ENCODE measurements at regions not wholly inside any gene's neighbourhood (a gene's known extent, or its start where the extent isn't known, plus 50 kb on each side); places are given as distances from the start of the nearest gene placed in this dataset.

- no peak overlapping the region for H3K27ac ChIP-seq
- H3K4me3 ChIP-seq: no peak overlapping the region
Measured at GRCh38 chr2:6215053-6215452, 522.9 kb downstream of the SOX11 start.

DNA sequence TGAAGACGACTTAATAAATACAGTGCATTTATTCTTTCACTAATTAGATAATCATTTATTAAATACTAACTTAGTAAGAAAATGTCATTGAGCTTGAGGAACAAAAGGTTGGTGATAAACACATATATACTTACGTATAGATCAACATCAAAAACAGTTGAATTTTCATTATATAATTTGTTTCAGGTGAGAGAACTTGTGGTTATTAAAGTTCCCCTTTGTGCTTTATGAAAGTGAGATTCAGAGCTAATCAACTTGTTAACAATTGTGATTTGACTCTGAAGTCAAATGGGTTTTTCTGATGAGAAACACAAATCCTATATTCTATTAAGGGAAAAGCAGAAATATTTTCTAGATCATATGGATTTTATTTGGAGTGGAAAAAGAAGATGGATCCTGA is 524.0 kb downstream of the SOX11 start:
- Histone ChIP-seq H3K27ac (no peak overlapping the region), H3K4me3 (no peak overlapping the region)

DNA sequence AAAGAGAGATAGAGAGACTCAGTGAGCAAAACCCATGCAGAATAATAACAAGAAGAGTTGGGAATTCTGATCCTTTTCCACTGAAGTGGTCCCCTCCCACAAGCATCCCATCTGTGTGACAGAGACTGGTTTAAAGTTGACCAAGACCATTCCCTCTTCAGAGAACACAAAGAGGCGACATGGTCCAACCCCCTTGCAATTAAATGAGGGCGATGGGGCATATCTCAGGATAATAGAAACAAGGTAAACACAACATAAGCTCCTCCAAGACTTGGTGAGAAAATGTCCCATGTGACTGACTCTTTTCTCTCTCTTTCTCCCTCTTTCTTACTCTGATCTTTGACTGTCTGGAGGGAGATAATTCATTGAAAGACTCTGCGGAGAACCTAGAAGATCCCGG is 526.7 kb downstream of the SOX11 start:
- Histone ChIP-seq H3K4me3 (no peak overlapping the region), H3K27ac (no peak overlapping the region)

- H3K4me3 ChIP-seq: no peak overlapping the region
- H3K27ac ChIP-seq: no peak overlapping the region
Measured at GRCh38 chr2:6219906-6220305, 527.7 kb downstream of the SOX11 start.

GRCh38 chr2:6222296-6222695 is 530.1 kb downstream of the SOX11 start:
- H3K27ac ChIP-seq: no peak overlapping the region
- H3K4me3 ChIP-seq: no peak overlapping the region

DNA sequence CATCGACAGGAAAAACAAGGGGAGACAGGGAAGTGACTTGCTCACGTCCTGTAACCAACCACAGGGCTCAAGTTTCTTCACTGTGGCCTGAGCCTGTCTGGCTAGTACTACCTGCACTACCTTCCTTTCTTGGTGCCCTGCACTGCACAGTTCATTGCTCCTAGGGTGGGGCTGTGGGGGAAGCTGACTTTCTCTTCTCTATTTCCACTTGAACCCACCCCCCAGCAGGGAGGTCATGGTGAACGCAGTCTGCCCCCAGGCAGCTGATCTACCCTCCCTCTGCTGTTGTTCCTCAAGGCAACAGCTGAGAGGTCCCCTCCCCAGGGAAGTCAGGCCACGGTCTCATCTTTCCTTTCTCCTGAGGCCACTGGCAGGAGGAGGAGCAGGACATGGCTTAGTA is 532.1 kb downstream of the SOX11 start:
- no peak overlapping the region for H3K27ac ChIP-seq

DNA sequence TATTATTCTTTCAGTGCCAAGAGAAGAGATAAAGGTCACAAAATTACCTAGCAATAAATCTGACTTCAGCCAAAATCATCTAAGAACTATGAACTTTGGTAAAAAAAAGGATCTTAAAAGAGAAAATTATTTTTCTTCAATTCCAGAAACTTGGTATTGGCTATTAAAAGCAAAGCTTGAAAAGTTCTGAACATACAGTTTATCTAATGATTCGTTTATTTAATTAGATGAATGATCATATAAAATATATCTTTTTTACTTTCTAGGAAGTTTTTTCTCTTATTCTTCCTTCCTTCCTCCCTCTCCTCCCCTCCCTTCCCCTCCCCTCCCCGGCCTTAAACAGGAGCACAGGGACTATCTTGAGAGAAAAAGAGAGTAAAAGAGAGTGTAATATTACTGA is 536.1 kb downstream of the SOX11 start:
- H3K4me3 ChIP-seq: no peak overlapping the region
- no peak overlapping the region for H3K27ac ChIP-seq

More for the DNA sequence above, 532.1 kb downstream of the SOX11 start:
- no peak overlapping the region for H3K4me3 ChIP-seq

DNA sequence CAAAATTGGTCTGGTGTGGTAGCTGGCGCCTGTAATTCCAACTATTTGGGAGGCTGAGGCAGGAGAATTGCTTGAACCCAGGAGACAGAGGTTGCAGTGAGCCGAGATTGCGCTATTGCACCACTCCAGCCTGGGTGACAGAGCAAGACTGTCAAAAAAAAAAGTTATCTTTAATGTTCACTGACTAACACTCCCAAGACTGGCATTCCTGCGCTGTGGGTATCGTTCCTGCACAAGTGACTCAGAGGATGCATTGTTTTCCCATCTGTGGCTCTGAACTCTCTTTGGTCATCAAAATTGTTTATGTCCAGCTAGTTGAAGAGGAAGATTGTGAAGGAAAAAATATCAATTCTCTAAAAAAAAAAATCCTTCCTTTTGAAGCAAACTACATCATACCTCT is 539.0 kb downstream of the SOX11 start:
- Histone ChIP-seq H3K4me3 (no peak overlapping the region), H3K27ac (no peak overlapping the region)

GRCh38 chr2:6233993-6234392 is 541.8 kb downstream of the SOX11 start:
- Histone ChIP-seq H3K27ac (no peak overlapping the region), H3K4me3 (no peak overlapping the region)

DNA sequence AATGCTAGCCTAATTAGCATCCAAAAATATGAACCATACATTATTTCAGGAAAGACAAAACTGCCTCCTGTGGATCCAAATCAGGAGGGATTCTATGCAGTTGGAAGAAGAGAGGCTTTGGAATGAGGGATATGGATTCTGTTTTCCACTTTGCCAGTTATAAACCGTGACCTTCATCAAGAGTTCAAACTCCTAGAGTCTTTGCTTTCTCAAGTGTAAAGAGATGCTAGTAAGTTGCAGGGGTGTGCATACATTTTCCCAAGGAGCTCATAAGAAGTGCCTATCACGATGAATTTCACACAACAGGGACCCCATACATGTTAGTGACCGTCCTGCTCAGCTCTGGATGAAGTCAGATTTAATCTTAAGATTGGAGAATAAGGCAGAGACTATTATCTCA is 542.5 kb downstream of the SOX11 start:
- Histone ChIP-seq H3K27ac (no peak overlapping the region), H3K4me3 (no peak overlapping the region)

- H3K4me3 ChIP-seq: no peak overlapping the region
Measured at GRCh38 chr2:6236317-6236716, 544.1 kb downstream of the SOX11 start.

DNA sequence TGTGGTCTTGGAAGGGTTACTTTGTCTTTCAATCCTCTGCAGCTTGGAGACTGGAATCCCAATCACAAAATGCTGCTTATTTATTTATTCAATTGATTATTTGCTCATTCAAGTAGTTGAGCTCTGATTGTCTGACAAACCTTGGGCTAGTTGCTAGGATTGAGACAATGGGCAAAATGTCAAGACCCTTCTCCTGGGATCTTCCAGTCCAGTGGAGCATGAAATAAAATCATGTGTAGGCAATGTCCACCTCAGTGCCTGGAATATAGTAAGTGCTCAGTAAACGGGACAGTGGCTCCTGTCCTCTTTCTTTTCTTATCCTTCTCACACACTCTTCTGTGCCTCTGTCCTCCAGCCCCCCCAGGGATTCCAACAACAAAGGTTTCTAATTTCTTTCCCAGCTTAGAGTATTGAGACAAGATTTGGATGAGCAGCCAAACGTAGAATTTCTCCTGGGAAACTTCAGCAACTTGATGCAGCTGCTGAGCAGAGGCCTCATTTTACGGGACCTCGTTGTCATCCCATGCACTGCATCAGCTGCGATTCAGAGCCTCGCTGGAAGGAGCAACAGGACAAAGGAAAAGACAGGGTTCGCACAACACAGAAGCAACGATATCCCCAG is 545.0 kb downstream of the SOX11 start:
- Histone ChIP-seq H3K27ac (no peak overlapping the region), H3K4me3 (no peak overlapping the region)

More at GRCh38 chr2:6236317-6236716, 544.1 kb downstream of the SOX11 start:
- no peak overlapping the region for H3K27ac ChIP-seq

- Histone ChIP-seq H3K4me3 (no peak overlapping the region), H3K27ac (no peak overlapping the region)
Measured at GRCh38 chr2:6249557-6249956, 557.4 kb downstream of the SOX11 start.

GRCh38 chr2:6254441-6254840 is 562.3 kb downstream of the SOX11 start:
- Histone ChIP-seq H3K4me3 (no peak overlapping the region), H3K27ac (no peak overlapping the region)

- Histone ChIP-seq H3K27ac (no peak overlapping the region), H3K4me3 (no peak overlapping the region)
Measured at GRCh38 chr2:6264198-6264597, 572.0 kb downstream of the SOX11 start.

DNA sequence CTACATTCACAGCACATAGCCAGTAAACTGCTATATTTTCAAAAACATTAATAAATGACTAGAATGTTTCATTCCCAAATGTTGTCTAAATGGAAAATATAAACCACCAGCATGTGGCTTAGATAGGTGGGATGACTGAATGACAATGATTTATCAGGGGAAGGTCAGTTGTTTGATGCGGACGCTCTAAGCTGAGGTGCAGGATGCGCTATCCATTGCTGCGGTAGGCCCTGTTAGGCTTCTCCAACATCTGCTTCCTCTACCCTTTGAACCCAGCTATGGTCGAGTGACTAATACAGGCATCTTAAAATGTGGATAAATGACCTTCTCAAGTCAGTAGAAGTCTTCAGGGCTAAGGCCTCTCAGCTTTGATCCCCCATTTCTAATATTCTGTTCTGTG is 584.2 kb downstream of the CMPK2 start:
- Histone ChIP-seq H3K4me3 (no peak overlapping the region), H3K27ac (no peak overlapping the region)

GRCh38 chr2:6283259-6283658 is 582.4 kb downstream of the CMPK2 start:
- Histone ChIP-seq H3K4me3 (no peak overlapping the region), H3K27ac (no peak overlapping the region)

GRCh38 chr2:6287406-6287805 is 578.3 kb downstream of the CMPK2 start:
- Histone ChIP-seq H3K27ac (no peak overlapping the region), H3K4me3 (no peak overlapping the region)

DNA sequence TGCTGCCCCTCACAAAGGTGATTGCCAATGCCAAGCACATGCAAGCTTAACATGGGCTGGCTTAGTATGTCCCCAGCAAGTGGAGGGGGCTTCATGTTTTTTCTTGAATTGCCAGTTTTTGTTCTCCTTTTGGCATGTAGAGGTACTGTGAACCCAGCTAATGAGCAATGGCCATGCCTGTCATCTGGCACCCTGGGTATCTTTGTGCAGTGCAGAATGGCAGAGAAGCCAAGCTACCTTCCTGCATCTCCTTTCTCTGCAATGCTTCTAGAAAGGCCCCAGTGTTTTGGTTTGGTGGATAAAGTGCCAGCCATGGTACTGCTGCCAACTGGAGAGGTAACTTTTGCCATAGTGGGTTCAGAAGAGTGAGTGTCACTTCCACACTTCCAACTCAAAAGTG is 576.9 kb downstream of the CMPK2 start:
- no peak overlapping the region for H3K4me3 ChIP-seq
- no peak overlapping the region for H3K27ac ChIP-seq

DNA sequence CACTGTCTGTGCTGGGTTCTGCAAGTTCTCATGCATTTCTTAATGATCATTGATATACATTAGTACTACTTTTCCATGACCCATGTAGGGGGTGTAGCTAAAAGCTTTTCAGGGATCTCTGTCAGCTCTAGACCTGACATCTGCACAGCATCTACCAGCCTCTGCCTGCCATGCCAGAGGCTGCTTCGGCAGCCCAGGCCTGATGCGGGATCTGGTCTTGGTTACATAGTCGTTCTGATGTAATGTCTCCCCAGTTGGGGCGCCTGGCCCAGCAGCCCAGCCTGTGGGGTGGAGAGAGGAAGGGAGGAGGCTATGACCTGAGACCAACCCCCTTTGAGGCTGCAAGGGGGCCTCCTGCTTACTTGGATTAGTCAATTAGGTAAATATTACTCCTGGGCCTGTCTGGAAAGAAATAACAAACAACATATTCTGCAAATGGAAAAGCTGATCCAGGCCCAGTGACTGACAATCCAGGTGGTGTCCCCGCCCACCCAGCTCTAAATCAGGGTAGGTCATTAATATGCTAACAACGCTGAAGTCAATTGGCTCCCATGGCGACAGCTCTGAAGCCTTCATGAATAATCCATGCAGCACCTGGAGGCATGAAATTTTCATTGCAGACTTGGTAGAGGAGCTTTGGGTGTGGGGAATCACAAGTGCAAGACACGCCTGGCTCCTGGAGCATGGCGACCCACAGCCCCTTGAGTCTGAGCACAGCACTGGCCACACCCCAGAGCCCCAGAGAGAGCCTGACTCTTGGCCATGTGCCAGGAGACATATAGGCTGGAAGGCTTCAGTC is 575.3 kb downstream of the CMPK2 start:
- Histone ChIP-seq H3K4me3 (no peak overlapping the region), H3K27ac (no peak overlapping the region)

- Histone ChIP-seq H3K27ac (no peak overlapping the region), H3K4me3 (no peak overlapping the region)
Measured at GRCh38 chr2:6294791-6295190, 570.9 kb downstream of the CMPK2 start.

- H3K4me3 ChIP-seq: no peak overlapping the region
- H3K27ac ChIP-seq: no peak overlapping the region
Measured at GRCh38 chr2:6297238-6297637, 568.5 kb downstream of the CMPK2 start.

Measured in skin epidermis (tissue), 12 donors.